K562 (cell line): ENCODE measurements at regions not wholly inside any gene's neighbourhood (a gene's known extent, or its start where the extent isn't known, plus 50 kb on each side); places are given as distances from the start of the nearest gene placed in this dataset.

Source experiments
- MCM5 ChIP-seq: fragments of 450-650 bp; IDR thresholded peaks from 2 replicates; pipeline ENCODE4 v1.6.1; 2016; ENCODE audit warnings: low read depth
- TF ChIP-seq, protein P1 (sequence below), 2 experiments: fragments of 450-650 bp in 1 of 2; sonication (generic) in 1 of 2; formaldehyde crosslinking in 1 of 2; IDR thresholded peaks in 1 of 2; conservative IDR thresholded peaks in 1 of 2; 2 replicates each; pipeline versions ENCODE4 v1.6.1 to v1.8.1; 2016 to 2023; ENCODE audit warnings: mild to moderate bottlenecking in 2 of 2, moderate library complexity in 2 of 2, inconsistent platforms in 1 of 2, missing genetic modification reagents in 1 of 2

DNA sequence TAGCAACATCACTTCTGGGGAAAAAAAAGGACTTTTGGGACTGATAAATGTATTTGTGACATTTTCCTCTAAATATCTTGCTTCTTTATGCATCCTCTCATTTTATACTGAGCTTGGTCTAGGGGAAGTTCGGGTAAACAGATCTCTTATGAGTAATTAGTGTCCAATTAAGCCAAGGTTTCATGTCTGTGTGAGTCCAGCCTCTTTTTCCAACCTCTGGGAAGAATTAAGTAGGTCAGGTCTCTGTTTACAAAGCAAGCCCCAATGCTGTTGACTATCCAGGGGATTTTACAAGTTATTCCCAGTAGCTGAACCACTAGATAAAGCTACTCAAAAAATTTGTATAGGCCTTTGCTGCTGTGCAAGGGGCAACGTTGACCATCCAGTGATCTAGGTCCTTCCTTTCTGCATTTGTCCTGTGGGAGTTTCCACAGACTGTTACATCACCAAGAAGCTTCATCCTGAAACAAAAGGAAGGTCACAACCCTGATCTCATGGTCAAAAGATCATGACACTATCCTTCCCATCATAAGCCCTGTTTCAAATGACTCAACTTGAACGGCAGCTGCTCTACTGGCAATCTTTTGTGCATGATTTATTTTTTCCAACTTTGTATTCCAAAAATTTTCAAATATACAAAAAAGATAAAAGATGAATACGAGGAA lies 74.3 kb downstream of the ETS2 start:
- TF ChIP-seq, protein P1, sequence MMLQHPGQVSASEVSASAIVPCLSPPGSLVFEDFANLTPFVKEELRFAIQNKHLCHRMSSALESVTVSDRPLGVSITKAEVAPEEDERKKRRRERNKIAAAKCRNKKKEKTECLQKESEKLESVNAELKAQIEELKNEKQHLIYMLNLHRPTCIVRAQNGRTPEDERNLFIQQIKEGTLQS (IDR thresholded peaks at IDR 0.05) = peak; percentile 57
- TF ChIP-seq, protein P1 (CRISPR knock-in tag; conservative IDR thresholded peaks at IDR 0.05) = no peak
- no peak for TF ChIP-seq MCM5
